Memory B cell (primary cell): ENCODE measurements at regions not wholly inside any gene's neighbourhood (a gene's known extent, or its start where the extent isn't known, plus 50 kb on each side); places are given as distances from the start of the nearest gene placed in this dataset.
"Not testable (repeated sequence)": the region's sequence is repeated elsewhere in the genome, so short reads cannot be mapped to it uniquely, and the experiment has no call there.

Experiments used
- ATAC-seq: fragments of 150-1000 bp; cut with Tn5 transposase; 2 replicates; pipeline ENCODE4 v1.10.0; 2021; ENCODE audit warnings: low read depth, mild to moderate bottlenecking, moderate library complexity
- DNase-seq, 2 donors: peaks; one replicate each; pipeline ENCODE4 v3.0.0; 2022; ENCODE audit warnings: low spot score in 2 of 2
- H3K27ac Mint-ChIP-seq: one replicate; pipeline ENCODE4 v1.8.0; 2022; ENCODE audit warnings: mild to moderate bottlenecking, moderate library complexity, mixed read lengths
- H3K27me3 Mint-ChIP-seq: one replicate; pipeline ENCODE4 v1.8.0; 2022; ENCODE audit warnings: mixed read lengths
- H3K36me3 Mint-ChIP-seq: one replicate; pipeline ENCODE4 v1.8.0; 2022; ENCODE audit warnings: mild to moderate bottlenecking, mixed read lengths
- H3K4me1 Mint-ChIP-seq: one replicate; pipeline ENCODE4 v1.8.0; 2022; ENCODE audit warnings: mixed read lengths
- H3K4me3 Mint-ChIP-seq: one replicate; pipeline ENCODE4 v1.8.0; 2022; ENCODE audit warnings: mild to moderate bottlenecking, moderate library complexity, mixed read lengths
- H3K9me3 Mint-ChIP-seq: one replicate; pipeline ENCODE4 v1.8.0; 2022; ENCODE audit warnings: mixed read lengths

DNA sequence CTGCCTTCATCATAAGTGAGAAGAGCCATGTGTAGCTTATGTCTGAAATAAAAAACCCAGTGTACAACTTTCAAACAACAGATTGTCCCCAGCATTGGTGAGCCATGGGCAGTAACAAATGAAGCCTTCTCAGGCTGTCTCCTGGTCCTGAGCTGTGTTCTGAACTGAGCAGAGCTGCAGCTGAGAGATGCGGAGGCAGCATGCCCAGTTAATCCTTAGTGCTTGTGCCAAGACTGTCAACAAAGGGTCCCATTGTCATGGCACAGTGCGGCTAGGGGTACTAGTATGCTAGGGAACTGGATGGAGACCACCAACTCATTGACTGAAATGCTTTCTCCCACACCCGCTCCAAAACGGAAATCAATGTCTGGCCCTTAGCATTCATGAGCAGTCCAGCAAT, 154.3 kb downstream of the RMST start:
- Mint-ChIP-seq H3K4me3 (no peak overlapping the region), H3K27me3 (no peaks in the 10 kb centered on the region), H3K27ac (no peak overlapping the region), H3K4me1 (no peaks in the 10 kb centered on the region), H3K9me3 (peaks cover 5% of the 10 kb centered on the region), H3K36me3 (no peaks in the 10 kb centered on the region)
- DNase-seq, result no peak
- ATAC-seq, result no peak

DNA sequence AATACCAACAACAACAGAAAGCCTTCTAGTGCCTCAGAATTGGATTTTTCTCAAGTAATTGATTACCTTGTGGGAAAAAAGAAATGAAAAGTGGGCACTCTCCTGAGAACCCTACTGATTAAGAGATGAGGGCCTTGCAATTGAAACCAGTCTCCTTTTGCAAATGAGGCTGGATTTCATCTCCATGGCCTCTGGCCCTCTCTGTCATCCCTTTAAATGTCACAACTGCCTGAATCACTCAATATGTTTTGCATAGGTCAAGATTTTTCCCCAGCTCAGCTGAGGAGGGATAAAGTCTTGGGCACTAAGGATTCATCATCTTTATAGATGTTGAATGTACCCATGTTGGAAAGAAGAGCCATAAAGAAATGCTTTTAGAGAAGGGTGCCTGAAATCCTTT, 166.4 kb downstream of the RMST start:
- no peak overlapping the region for H3K4me3 Mint-ChIP-seq
- no peaks in the 10 kb centered on the region for H3K27me3 Mint-ChIP-seq
- DNase-seq (no peak), ATAC-seq (no peak)
- peaks cover 1% of the 10 kb centered on the region for H3K9me3 Mint-ChIP-seq
- H3K36me3 Mint-ChIP-seq, result no peaks in the 10 kb centered on the region
- no peak overlapping the region for H3K27ac Mint-ChIP-seq
- no peaks in the 10 kb centered on the region for H3K4me1 Mint-ChIP-seq

DNA sequence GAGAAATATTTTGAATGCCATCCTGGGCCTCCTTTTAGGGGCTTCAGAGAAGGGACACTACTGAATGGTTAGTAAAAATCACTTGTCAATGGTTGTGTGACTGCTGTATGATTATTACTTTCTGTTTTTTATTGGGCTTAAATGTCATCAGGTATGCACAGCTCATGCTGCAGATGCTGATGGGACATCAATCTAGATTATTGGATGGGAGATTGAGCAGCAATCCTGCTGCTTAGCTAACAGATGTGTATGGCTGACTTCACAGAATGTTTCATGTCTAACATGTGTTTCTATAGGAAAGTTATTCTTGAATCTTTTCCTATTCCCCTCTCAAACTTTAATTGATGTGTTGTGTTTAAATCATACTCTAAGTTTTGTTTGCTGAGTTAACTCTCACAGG, 166.8 kb downstream of the RMST start:
- ATAC-seq (no peak), DNase-seq (no peak)
- Mint-ChIP-seq H3K4me3 (no peak overlapping the region), H3K9me3 (peaks cover 2% of the 10 kb centered on the region), H3K27ac (no peak overlapping the region), H3K36me3 (no peaks in the 10 kb centered on the region), H3K27me3 (no peaks in the 10 kb centered on the region), H3K4me1 (no peaks in the 10 kb centered on the region)

DNA sequence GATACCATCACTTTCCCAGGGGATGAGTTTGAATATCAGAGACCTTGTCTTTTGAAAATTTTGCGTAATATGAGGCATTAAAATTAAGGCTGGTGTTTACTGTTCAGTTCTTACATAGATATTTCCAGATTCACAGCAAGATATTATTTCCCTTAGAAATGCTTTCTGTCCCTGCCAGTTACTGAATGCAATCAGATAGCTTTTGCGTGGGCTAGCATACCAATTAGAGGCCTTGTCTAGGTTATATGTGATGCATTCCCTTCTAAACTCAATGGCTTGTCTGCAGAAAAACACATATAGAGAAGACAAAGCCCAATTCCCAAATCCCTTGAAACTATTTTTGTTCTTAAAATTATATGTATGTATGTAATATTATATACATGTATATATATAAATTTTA, 167.8 kb downstream of the RMST start:
- Mint-ChIP-seq H3K9me3 (peaks cover 4% of the 10 kb centered on the region), H3K36me3 (no peaks in the 10 kb centered on the region), H3K27ac (no peak overlapping the region), H3K4me1 (no peaks in the 10 kb centered on the region), H3K27me3 (peaks cover 2% of the 10 kb centered on the region), H3K4me3 (no peak overlapping the region)
- no peak for DNase-seq
- no peak for ATAC-seq

DNA sequence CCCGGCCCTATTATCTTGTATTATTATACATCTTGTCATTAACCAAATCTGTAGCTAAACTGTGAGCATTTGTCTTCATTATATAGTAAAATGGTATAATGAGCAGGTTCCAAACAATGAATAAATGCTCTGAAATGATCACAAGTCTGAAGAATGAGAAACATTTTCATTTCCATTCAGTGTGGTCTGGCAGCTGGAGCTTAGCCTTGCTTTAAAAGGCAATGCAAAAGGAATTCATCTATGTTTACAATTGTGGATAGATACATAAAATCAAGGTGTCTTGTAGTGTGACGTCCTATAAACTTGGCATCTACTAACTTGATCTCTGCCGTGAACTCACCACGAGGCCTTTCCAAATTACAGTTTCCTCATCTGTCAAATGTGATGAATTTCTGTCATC, 168.3 kb downstream of the RMST start:
- ATAC-seq, result no peak
- Mint-ChIP-seq H3K9me3 (peaks cover 6% of the 10 kb centered on the region), H3K27me3 (peaks cover 3% of the 10 kb centered on the region), H3K36me3 (no peaks in the 10 kb centered on the region), H3K27ac (no peak overlapping the region), H3K4me3 (no peak overlapping the region), H3K4me1 (no peaks in the 10 kb centered on the region)
- no peak for DNase-seq

DNA sequence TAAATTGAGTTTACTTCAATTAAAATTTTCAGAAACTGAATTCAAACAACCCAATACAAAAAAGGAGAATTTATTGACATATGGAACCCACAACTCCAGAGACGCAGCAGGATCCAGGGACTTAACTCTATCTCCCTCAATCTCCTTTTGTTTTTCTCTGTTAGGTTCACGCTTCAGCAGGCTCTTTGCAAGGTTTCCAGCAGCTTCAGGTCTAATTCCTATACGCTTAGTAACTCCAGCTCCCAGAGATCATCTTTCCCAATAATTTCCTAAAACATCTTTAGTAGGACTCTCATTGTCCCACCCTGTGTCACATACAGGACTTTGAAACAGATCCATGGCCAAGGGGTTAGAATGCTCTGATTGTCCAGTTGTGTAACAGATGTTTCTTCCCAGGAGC, 175.2 kb downstream of the RMST start:
- Mint-ChIP-seq H3K4me3 (no peak overlapping the region), H3K27ac (no peak overlapping the region), H3K27me3 (peaks cover 3% of the 10 kb centered on the region), H3K4me1 (no peaks in the 10 kb centered on the region), H3K9me3 (peaks cover 8% of the 10 kb centered on the region), H3K36me3 (no peaks in the 10 kb centered on the region)
- no peak for ATAC-seq
- DNase-seq, result no peak

- Mint-ChIP-seq H3K4me1 (no peaks in the 10 kb centered on the region), H3K36me3 (no peaks in the 10 kb centered on the region), H3K27me3 (peaks cover 3% of the 10 kb centered on the region), H3K4me3 (no peak overlapping the region), H3K9me3 (peaks cover 8% of the 10 kb centered on the region), H3K27ac (no peak overlapping the region)
- ATAC-seq (no peak), DNase-seq (no peak)
Measured at GRCh38 chr12:97638739-97639138, 176.1 kb downstream of the RMST start.

GRCh38 chr12:97639702-97640101, 177.1 kb downstream of the RMST start:
- H3K36me3 Mint-ChIP-seq, result no peaks in the 10 kb centered on the region
- DNase-seq (no peak), ATAC-seq (no peak)
- no peaks in the 10 kb centered on the region for H3K4me1 Mint-ChIP-seq
- no peak overlapping the region for H3K27ac Mint-ChIP-seq
- peaks cover 3% of the 10 kb centered on the region for H3K27me3 Mint-ChIP-seq
- H3K9me3 Mint-ChIP-seq, result peaks cover 7% of the 10 kb centered on the region
- H3K4me3 Mint-ChIP-seq, result no peak overlapping the region

GRCh38 chr12:97640826-97641225, 178.2 kb downstream of the RMST start:
- H3K27ac Mint-ChIP-seq, result no peak overlapping the region
- H3K4me1 Mint-ChIP-seq, result no peaks in the 10 kb centered on the region
- no peaks in the 10 kb centered on the region for H3K27me3 Mint-ChIP-seq
- ATAC-seq (no peak), DNase-seq (no peak)
- H3K4me3 Mint-ChIP-seq, result no peak overlapping the region
- no peaks in the 10 kb centered on the region for H3K36me3 Mint-ChIP-seq
- H3K9me3 Mint-ChIP-seq, result peaks cover 3% of the 10 kb centered on the region

DNA sequence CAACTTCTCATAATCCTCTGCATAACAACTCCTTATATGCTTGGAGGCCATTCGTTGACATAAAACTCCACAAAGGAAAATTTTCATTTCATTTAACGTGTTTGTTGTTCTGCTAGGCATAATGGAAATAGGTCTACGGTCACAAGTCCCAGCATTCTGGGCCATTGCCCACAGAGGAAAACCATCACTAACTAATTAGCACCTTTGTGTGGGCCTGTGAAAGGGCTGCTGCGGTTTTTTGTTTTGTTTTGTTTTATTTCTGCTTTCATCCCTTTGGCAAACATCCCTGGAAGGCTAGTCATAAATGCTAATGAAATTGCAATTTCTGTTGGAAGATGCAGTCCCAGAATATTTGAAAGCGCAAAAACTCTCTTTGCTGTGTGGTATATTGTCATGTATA, 180.3 kb downstream of the RMST start:
- Mint-ChIP-seq H3K4me3 (no peak overlapping the region), H3K36me3 (no peaks in the 10 kb centered on the region), H3K27ac (no peak overlapping the region), H3K27me3 (no peaks in the 10 kb centered on the region), H3K4me1 (no peaks in the 10 kb centered on the region), H3K9me3 (peaks cover 4% of the 10 kb centered on the region)
- ATAC-seq, result no peak
- DNase-seq, result no peak

GRCh38 chr12:97643924-97644323, 181.3 kb downstream of the RMST start:
- peaks cover 4% of the 10 kb centered on the region for H3K9me3 Mint-ChIP-seq
- H3K4me1 Mint-ChIP-seq, result no peaks in the 10 kb centered on the region
- H3K36me3 Mint-ChIP-seq, result no peaks in the 10 kb centered on the region
- no peak for ATAC-seq
- no peaks in the 10 kb centered on the region for H3K27me3 Mint-ChIP-seq
- no peak overlapping the region for H3K4me3 Mint-ChIP-seq
- H3K27ac Mint-ChIP-seq, result no peak overlapping the region
- no peak for DNase-seq

DNA sequence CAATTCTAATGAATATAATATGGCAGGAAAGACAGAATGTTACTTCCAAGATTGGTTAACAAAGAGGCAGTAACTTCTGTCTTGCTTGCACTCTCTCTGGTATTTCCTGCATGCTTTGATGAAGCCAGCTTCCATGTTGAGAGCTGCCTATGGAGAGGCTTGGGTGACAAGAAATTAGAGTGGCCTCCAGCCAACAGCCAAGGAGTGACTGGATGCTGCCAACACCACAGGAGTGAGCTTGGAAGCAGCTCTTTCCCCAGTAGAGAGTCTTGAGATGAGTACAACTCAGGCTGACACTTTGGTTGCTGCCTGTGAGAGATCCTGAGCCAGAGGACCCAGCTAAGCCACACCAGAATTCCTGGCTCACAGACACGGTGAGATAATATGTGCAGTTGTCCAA, 183.1 kb downstream of the RMST start:
- H3K27ac Mint-ChIP-seq, result no peak overlapping the region
- ATAC-seq, result no peak
- no peak for DNase-seq
- no peak overlapping the region for H3K4me3 Mint-ChIP-seq
- no peaks in the 10 kb centered on the region for H3K4me1 Mint-ChIP-seq
- H3K27me3 Mint-ChIP-seq, result no peaks in the 10 kb centered on the region
- H3K9me3 Mint-ChIP-seq, result peaks cover 3% of the 10 kb centered on the region
- no peaks in the 10 kb centered on the region for H3K36me3 Mint-ChIP-seq

DNA sequence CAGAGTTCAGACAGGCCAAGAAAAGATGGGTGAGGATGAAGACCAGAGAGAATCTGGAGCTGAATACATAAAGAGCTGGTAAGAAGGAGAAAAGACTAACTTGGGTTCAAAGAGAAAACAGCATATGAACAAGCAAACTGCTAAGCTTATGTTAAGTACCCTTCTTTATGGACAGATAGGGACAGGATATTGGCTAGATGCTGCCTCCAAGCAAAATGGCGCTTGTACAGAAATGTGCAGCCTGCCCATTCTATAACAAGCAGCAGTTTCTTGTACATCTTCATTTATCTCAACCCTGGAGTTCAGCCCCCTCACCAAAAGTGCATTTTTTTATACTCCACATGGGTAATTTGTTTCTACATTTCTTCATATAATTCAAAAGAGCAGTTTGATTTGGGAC, 184.5 kb downstream of the RMST start:
- no peaks in the 10 kb centered on the region for H3K4me1 Mint-ChIP-seq
- ATAC-seq (no peak), DNase-seq (no peak)
- no peaks in the 10 kb centered on the region for H3K27me3 Mint-ChIP-seq
- no peak overlapping the region for H3K27ac Mint-ChIP-seq
- H3K4me3 Mint-ChIP-seq, result no peak overlapping the region
- H3K36me3 Mint-ChIP-seq, result no peaks in the 10 kb centered on the region
- peaks cover 2% of the 10 kb centered on the region for H3K9me3 Mint-ChIP-seq

- DNase-seq, result no peak
- Mint-ChIP-seq H3K4me3 (no peak overlapping the region), H3K36me3 (no peaks in the 10 kb centered on the region), H3K27me3 (no peaks in the 10 kb centered on the region), H3K9me3 (peaks cover 2% of the 10 kb centered on the region), H3K27ac (no peak overlapping the region), H3K4me1 (no peaks in the 10 kb centered on the region)
- ATAC-seq, result no peak
Measured at GRCh38 chr12:97650242-97650641, 187.6 kb downstream of the RMST start.

DNA sequence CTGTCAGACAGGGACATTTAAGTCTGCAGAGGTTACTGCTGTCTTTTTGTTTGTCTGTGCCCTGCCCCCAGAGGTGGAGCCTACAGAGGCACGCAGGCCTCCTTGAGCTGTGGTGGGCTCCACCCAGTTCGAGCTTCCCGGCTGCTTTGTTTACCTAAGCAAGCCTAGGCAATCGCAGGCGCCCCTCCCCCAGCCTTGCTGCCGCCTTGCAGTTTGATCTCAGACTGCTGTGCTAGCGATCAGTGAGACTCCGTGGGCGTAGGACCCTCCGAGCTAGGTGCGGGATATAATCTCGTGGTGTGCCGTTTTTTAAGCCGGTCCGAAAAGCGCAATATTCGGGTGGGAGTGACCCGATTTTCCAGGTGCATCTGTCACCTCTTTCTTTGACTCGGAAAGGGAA, 193.9 kb downstream of the RMST start:
- not testable (repeated sequence) for H3K4me1 Mint-ChIP-seq, H3K36me3 Mint-ChIP-seq, H3K27me3 Mint-ChIP-seq, DNase-seq, H3K4me3 Mint-ChIP-seq, H3K27ac Mint-ChIP-seq, ATAC-seq, H3K9me3 Mint-ChIP-seq
